Esophagus muscularis mucosa (tissue), 4 donors: ENCODE measurements at regions not wholly inside any gene's neighbourhood (a gene's known extent, or its start where the extent isn't known, plus 50 kb on each side); places are given as distances from the start of the nearest gene placed in this dataset.

Source experiments
- DNase-seq: peaks from one replicate; pipeline ENCODE4 v3.0.0-alpha.2; 2017; ENCODE audit errors: extremely low spot score
- H3K27ac ChIP-seq, 4 donors: fragments of 200-600 bp; sonication (generic); replicated peaks in 1 of 4; 1 replicate in 3 of 4; 2 replicates in 1 of 4; pipeline ENCODE4 v1.5.1; 2016 to 2019; ENCODE audit warnings: mild to moderate bottlenecking in 1 of 4
- H3K27me3 ChIP-seq, 4 donors: fragments of 200-600 bp; sonication (generic); one replicate each; pipeline versions ENCODE4 v1.5.1 to v1.6.0; 2016 to 2019
- H3K36me3 ChIP-seq, 4 donors: fragments of 200-600 bp; sonication (generic); one replicate each; pipeline ENCODE4 v1.5.1; 2016 to 2019
- H3K4me1 ChIP-seq, 4 donors: fragments of 200-600 bp; sonication (generic); one replicate each; pipeline ENCODE4 v1.5.1; 2016 to 2019
- H3K4me3 ChIP-seq, 4 donors: fragments of 200-600 bp; sonication (generic); 1 replicate in 2 of 4; 2 replicates in 2 of 4; pipeline ENCODE4 v1.5.1; 2016 to 2019; ENCODE audit warnings: mild to moderate bottlenecking in 4 of 4, moderate library complexity in 1 of 4
- H3K9me3 ChIP-seq, 4 donors: fragments of 200-600 bp; sonication (generic); 1 replicate in 3 of 4; 2 replicates in 1 of 4; pipeline ENCODE4 v1.5.1; 2016 to 2019
- CTCF ChIP-seq, 3 experiments: fragments of 200-600 bp in 2 of 3; fragments of 450-650 bp in 1 of 3; sonication (generic) in 2 of 3; IDR thresholded peaks; one replicate each; pipeline ENCODE4 v1.5.1; 2017 to 2019; ENCODE audit warnings: antibody characterized with exemption in 3 of 3, mild to moderate bottlenecking in 2 of 3, moderate library complexity in 1 of 3
- EP300 ChIP-seq: sonication (generic); formaldehyde crosslinking; IDR thresholded peaks from one replicate; pipeline ENCODE4 v1.6.1; 2017; ENCODE audit warnings: antibody characterized with exemption
- POLR2A ChIP-seq: fragments of 450-650 bp; IDR thresholded peaks from one replicate; pipeline ENCODE4 v1.6.1; 2017; ENCODE audit warnings: antibody characterized with exemption, moderate library complexity, mild to moderate bottlenecking, low read depth
- POLR2AphosphoS5 ChIP-seq, 2 donors: sonication (generic); formaldehyde crosslinking; IDR thresholded peaks; one replicate each; pipeline ENCODE4 v1.6.1; 2017; ENCODE audit warnings: antibody characterized with exemption in 2 of 2
- WGBS: methylation state at CpG from one replicate; pipeline ENCODE4 v1.1.5; 2018; 5-methylcytosine and 5-hydroxymethylcytosine counted together
- intact Hi-C: fragments of 100-400 bp; cut with DNase I; formaldehyde crosslinking; loops from one replicate; pipeline ENCODE4 v1.15.1; 2023

- Histone ChIP-seq H3K27ac (no peak overlapping the region), H3K4me3 (no peak overlapping the region), H3K27me3 (no peaks in the 10 kb centered on the region), H3K4me1 (no peaks in the 10 kb centered on the region), H3K9me3 (no peaks in the 10 kb centered on the region), H3K36me3 (no peaks in the 10 kb centered on the region)
- no peak for DNase-seq
- TF ChIP-seq CTCF (IDR thresholded peaks at IDR 0.05): no peak
- TF ChIP-seq POLR2A: no peak
- no peak for TF ChIP-seq EP300
- TF ChIP-seq POLR2AphosphoS5 (IDR thresholded peaks at IDR 0.05): no peak
- intact Hi-C loops: no loop called here
- WGBS: 25% methylated on average over 1 of the region's 1 CpG
Observed at GRCh38 chrX:20515841-20516461, 249.2 kb upstream of the RPS6KA3 start.

GRCh38 chrX:20514358-20514757, 247.6 kb upstream of the RPS6KA3 start:
- Histone ChIP-seq H3K9me3 (no peaks in the 10 kb centered on the region), H3K27ac (no peak overlapping the region), H3K4me1 (no peaks in the 10 kb centered on the region), H3K4me3 (no peak overlapping the region), H3K27me3 (no peaks in the 10 kb centered on the region), H3K36me3 (no peaks in the 10 kb centered on the region)
- 24% methylated on average over 1 of the region's 1 CpG for WGBS
- intact Hi-C loops: no loop called here
- DNase-seq: no peak
- no peak for TF ChIP-seq EP300
- no peak for TF ChIP-seq POLR2AphosphoS5 (IDR thresholded peaks at IDR 0.05)
- TF ChIP-seq POLR2A: no peak
- no peak for TF ChIP-seq CTCF (IDR thresholded peaks at IDR 0.05)

- H3K4me3 ChIP-seq: no peak overlapping the region
- no peak for TF ChIP-seq CTCF (IDR thresholded peaks at IDR 0.05)
- TF ChIP-seq POLR2AphosphoS5 (IDR thresholded peaks at IDR 0.05): no peak
- no peak for TF ChIP-seq EP300
- TF ChIP-seq POLR2A: no peak
- H3K27ac ChIP-seq: no peak overlapping the region
- no peak for DNase-seq
- H3K27me3 ChIP-seq: no peaks in the 10 kb centered on the region
- no peaks in the 10 kb centered on the region for H3K4me1 ChIP-seq
- 57% methylated on average over 3 of the region's 3 CpGs for WGBS
- H3K9me3 ChIP-seq: no peaks in the 10 kb centered on the region
- H3K36me3 ChIP-seq: no peaks in the 10 kb centered on the region
- intact Hi-C loops: no loop called here
Observed at GRCh38 chrX:20513185-20513584, 246.5 kb upstream of the RPS6KA3 start.

- intact Hi-C loops: no loop called here
- 71% methylated on average over 5 of the region's 5 CpGs for WGBS
- Histone ChIP-seq H3K4me1 (no peaks in the 10 kb centered on the region), H3K36me3 (no peaks in the 10 kb centered on the region), H3K27me3 (no peaks in the 10 kb centered on the region), H3K4me3 (no peak overlapping the region), H3K27ac (no peak overlapping the region), H3K9me3 (no peaks in the 10 kb centered on the region)
- TF ChIP-seq POLR2AphosphoS5 (IDR thresholded peaks at IDR 0.05) (no peak), POLR2A (no peak), EP300 (no peak), CTCF (IDR thresholded peaks at IDR 0.05) (no peak)
- DNase-seq: no peak
Observed at GRCh38 chrX:20511792-20512191, 245.1 kb upstream of the RPS6KA3 start.

GRCh38 chrX:20507901-20508620, 241.4 kb upstream of the RPS6KA3 start:
- no peaks in the 10 kb centered on the region for H3K36me3 ChIP-seq
- no peaks in the 10 kb centered on the region for H3K4me1 ChIP-seq
- H3K27ac ChIP-seq: no peak overlapping the region
- intact Hi-C loops: no loop called here
- no peaks in the 10 kb centered on the region for H3K9me3 ChIP-seq
- H3K4me3 ChIP-seq: no peak overlapping the region
- WGBS: 73% methylated on average over 2 of the region's 2 CpGs
- H3K27me3 ChIP-seq: no peaks in the 10 kb centered on the region
- DNase-seq: no peak
- TF ChIP-seq EP300: no peak
- no peak for TF ChIP-seq POLR2AphosphoS5 (IDR thresholded peaks at IDR 0.05)
- TF ChIP-seq CTCF (IDR thresholded peaks at IDR 0.05): no peak
- no peak for TF ChIP-seq POLR2A
